ENCODE measurements at regions not wholly inside any gene's neighbourhood (a gene's known extent, or its start where the extent isn't known, plus 50 kb on each side); places are given as distances from the start of the nearest gene placed in this dataset.

DNA sequence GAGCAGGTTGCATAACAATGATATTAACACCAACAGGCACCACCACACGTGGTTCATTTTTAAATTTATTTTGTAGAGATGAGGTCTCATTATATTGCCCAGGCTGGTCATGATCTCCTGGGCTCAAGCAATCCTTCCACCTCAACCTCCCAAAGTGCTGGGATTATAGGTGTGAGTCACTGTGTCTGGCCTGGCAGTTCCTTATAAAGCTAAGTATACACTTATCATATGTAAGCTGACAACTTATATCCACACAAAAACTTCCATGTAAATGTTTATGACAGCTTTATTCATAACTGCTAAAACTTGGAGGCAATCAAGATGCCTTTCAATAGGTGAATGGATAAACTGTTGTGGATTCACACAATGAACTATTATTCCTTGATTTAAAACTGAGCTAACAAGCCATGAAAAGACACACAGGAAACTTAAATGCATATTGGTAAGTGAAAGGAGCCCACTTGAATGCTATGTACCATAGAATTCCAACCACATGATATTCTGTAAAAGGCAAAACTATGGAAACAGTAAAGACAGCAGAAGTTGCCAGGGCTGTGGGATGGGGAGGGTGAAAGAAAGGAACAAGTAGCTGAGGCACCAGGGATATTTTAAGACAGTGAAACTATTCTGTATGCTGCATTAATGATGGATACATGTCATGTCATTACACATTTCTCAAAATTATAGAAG is 156.5 kb upstream of the KCNJ18 start:
- Histone ChIP-seq H3K27me3 (ENCODE audit: control insufficient read depth in 4 of 4, insufficient read depth in 4 of 4, low read length in 3 of 4) (no peaks in the 10 kb centered on the region), H3K36me3 (ENCODE audit: control insufficient read depth in 4 of 4, insufficient read depth in 3 of 4, low read depth in 1 of 4, low read length in 3 of 4) (peaks cover 0 to 10% (median 8%) of the 10 kb centered on the region in 4 donors), H3K27ac (ENCODE audit: low read depth in 1 of 2, low read length in 2 of 2) (no peak overlapping the region), H3K9me3 (ENCODE audit: control insufficient read depth in 4 of 4, low read length in 3 of 4) (peaks cover 0 to 7% (median 0%) of the 10 kb centered on the region in 4 donors), H3K4me1 (ENCODE audit: control insufficient read depth in 4 of 4, insufficient read depth in 4 of 4, low read length in 3 of 4) (no peaks in the 10 kb centered on the region), H3K4me3 (ENCODE audit: low read depth in 1 of 3, low read length in 3 of 3) (no peak overlapping the region), H3K9ac (ENCODE audit: low read depth in 1 of 2, low read length in 2 of 2) (no peak overlapping the region)
- DNase-seq (ENCODE audit: low spot score), result no peak
- 88% methylated on average over 1 of the region's 1 CpG for WGBS
- no peak for TF ChIP-seq FOXA1 (IDR thresholded peaks at IDR 0.05)
- TF ChIP-seq TAF1 (conservative IDR thresholded peaks at IDR 0.05), result no peak
- no peak for TF ChIP-seq ZBTB33 (IDR thresholded peaks at IDR 0.05)
- TF ChIP-seq EGR1 (IDR thresholded peaks at IDR 0.05; ENCODE audit: low read depth in 2 of 2), result no peak
- TF ChIP-seq, protein P1, sequence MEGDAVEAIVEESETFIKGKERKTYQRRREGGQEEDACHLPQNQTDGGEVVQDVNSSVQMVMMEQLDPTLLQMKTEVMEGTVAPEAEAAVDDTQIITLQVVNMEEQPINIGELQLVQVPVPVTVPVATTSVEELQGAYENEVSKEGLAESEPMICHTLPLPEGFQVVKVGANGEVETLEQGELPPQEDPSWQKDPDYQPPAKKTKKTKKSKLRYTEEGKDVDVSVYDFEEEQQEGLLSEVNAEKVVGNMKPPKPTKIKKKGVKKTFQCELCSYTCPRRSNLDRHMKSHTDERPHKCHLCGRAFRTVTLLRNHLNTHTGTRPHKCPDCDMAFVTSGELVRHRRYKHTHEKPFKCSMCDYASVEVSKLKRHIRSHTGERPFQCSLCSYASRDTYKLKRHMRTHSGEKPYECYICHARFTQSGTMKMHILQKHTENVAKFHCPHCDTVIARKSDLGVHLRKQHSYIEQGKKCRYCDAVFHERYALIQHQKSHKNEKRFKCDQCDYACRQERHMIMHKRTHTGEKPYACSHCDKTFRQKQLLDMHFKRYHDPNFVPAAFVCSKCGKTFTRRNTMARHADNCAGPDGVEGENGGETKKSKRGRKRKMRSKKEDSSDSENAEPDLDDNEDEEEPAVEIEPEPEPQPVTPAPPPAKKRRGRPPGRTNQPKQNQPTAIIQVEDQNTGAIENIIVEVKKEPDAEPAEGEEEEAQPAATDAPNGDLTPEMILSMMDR (IDR thresholded peaks at IDR 0.05; ENCODE audit: low read depth, low read length, missing input control), result no peak
- TF ChIP-seq, protein P2, sequence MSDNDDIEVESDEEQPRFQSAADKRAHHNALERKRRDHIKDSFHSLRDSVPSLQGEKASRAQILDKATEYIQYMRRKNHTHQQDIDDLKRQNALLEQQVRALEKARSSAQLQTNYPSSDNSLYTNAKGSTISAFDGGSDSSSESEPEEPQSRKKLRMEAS (IDR thresholded peaks at IDR 0.05), result no peak
- TF ChIP-seq HNF4A (conservative IDR thresholded peaks at IDR 0.05), result no peak

- Histone ChIP-seq H3K4me3 (ENCODE audit: low read depth in 1 of 3, low read length in 3 of 3) (no peak overlapping the region), H3K36me3 (ENCODE audit: control insufficient read depth in 4 of 4, insufficient read depth in 3 of 4, low read depth in 1 of 4, low read length in 3 of 4) (peaks cover 0 to 11% (median 9%) of the 10 kb centered on the region in 4 donors), H3K4me1 (ENCODE audit: control insufficient read depth in 4 of 4, insufficient read depth in 4 of 4, low read length in 3 of 4) (no peaks in the 10 kb centered on the region), H3K9me3 (ENCODE audit: control insufficient read depth in 4 of 4, low read length in 3 of 4) (peaks cover 0 to 7% (median 0%) of the 10 kb centered on the region in 4 donors), H3K27ac (ENCODE audit: low read depth in 1 of 2, low read length in 2 of 2) (no peak overlapping the region), H3K27me3 (ENCODE audit: control insufficient read depth in 4 of 4, insufficient read depth in 4 of 4, low read length in 3 of 4) (no peaks in the 10 kb centered on the region), H3K9ac (ENCODE audit: low read depth in 1 of 2, low read length in 2 of 2) (no peak overlapping the region)
- 90% methylated on average over 2 of the region's 2 CpGs for WGBS
- no peak for DNase-seq (ENCODE audit: low spot score)
- TF ChIP-seq GABPA (IDR thresholded peaks at IDR 0.05 in 1 of 2, conservative IDR thresholded peaks at IDR 0.05 in 1 of 2) (no peak), JUND (IDR thresholded peaks at IDR 0.05) (no peak), SP1 (IDR thresholded peaks at IDR 0.05) (no peak), RXRA (IDR thresholded peaks at IDR 0.05) (no peak), TAF1 (conservative IDR thresholded peaks at IDR 0.05) (no peak), ATF3 (IDR thresholded peaks at IDR 0.05) (no peak), HNF4G (IDR thresholded peaks at IDR 0.05) (no peak), RAD21 (IDR thresholded peaks at IDR 0.05) (no peak), HNF4A (conservative IDR thresholded peaks at IDR 0.05) (no peak), YY1 (IDR thresholded peaks at IDR 0.05) (no peak), FOXA1 (IDR thresholded peaks at IDR 0.05) (no peak), FOXA2 (IDR thresholded peaks at IDR 0.05) (no peak), NR2F2 (IDR thresholded peaks at IDR 0.05) (no peak), EGR1 (IDR thresholded peaks at IDR 0.05; ENCODE audit: low read depth in 2 of 2) (no peak)
- TF ChIP-seq, protein P1 (IDR thresholded peaks at IDR 0.05; ENCODE audit: low read depth, low read length, missing input control), result no peak
- TF ChIP-seq, protein P2 (IDR thresholded peaks at IDR 0.05), result no peak
These were observed 155.0 kb upstream of the KCNJ18 start for GRCh38 chr17:21537302-21537701.
